Anterior cingulate cortex (tissue), 58 donors: ENCODE measurements at regions not wholly inside any gene's neighbourhood (a gene's known extent, or its start where the extent isn't known, plus 50 kb on each side); places are given as distances from the start of the nearest gene placed in this dataset.

Source experiments
- DNase-seq, 58 donors: peaks; one replicate each; lab custom pipeline; 2025; lab: John Stamatoyannopoulos, UW

DNA sequence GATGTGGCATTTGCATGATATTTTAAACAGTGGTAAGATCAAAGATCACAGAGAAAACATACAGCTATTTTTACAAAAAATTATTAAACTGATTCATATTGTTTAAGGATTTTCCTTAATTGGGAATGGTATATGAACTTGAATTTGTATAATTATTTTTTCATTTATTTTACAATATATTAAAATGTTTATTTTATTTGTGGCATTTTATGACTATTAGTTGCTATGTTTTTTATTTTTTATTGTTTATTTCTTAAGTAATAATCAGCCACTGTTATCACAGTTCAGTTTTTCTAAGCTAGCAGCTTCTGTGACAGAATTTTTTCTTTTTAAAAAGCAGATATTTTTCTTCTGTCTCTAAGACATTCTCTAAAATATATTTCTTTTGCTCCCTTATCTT, 387.0 kb upstream of the KHDRBS2 start:
- no peak for DNase-seq

DNA sequence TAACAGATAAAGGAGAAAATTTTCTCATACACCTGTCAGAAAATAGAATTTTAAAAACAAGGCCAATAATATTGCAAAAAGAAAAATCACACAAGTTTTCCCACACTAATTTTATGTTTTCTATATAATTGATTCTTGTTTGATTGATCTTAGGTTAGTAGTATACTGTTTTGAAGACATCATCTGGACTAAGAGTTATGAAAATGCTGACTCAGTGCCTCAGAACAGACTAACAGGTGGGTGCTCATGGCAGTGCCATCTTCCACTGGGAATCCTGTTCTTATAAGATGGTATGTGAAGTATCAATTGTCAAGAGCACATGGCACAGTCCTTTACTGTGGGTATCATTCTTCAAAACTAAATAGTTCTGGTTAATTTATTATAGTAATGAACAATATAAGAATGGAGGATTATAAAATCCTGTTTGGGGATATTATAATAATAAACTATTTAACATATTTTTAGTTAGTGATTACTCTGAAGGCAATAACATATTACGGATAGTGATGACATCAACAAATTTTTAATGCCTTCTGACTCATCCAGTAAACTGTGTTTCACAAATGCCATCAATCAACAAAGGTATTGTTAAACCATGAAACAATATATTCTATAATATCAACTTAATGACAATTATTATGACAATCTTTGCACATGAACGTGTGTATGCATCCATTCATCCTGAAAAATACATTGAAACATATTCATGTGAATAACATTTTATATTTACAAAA, 384.6 kb upstream of the KHDRBS2 start:
- no peak for DNase-seq

DNA sequence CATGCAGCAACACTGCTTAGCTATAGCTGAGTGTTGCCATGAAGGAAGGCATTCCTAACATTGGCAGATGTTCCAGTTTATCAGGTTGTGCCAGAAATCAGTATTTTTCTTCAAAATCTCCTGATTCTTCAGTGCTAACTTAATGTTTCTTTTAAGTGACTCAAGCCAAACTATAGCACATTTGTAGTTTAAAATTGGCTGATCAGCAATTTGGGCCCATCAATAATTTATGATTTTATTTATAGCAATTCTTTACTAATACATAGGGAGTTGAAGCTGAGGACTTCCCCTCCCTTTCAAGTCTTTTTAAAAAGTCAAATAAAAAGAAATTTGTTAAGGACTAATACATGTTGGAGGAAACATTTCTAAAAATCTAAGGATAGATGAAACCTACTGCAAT, 383.8 kb upstream of the KHDRBS2 start:
- DNase-seq, result no peak

DNA sequence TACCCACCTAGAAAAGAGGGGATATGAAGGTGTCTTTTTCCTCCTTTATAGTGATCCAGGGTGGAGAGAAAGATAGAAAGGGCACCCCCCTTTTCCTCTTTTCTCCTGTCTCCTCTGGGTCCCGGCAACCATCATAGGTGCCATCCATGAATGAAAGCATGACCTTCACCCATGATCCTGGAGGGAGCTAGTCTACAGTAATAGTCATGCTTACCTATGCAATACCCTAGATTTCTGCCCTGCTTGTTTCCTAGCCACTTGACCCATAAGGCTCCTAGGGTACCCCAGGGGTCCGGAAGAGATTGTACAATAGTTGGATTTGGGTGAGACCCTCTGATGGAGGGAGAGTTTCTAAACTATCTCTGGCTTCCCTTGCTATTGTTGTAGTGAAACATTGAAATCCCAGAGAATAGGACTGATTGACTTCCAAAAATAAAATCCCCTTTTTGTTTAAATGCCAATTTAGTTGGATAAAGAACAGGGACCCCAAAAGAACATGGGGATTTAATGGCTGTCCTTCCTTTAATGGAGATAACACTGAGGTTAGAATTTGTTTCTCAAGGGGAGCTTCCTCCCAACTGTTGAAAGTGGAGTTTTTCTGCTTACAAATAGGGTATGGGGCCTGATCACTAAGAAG, 366.8 kb upstream of the KHDRBS2 start:
- DNase-seq, result no peak

DNA sequence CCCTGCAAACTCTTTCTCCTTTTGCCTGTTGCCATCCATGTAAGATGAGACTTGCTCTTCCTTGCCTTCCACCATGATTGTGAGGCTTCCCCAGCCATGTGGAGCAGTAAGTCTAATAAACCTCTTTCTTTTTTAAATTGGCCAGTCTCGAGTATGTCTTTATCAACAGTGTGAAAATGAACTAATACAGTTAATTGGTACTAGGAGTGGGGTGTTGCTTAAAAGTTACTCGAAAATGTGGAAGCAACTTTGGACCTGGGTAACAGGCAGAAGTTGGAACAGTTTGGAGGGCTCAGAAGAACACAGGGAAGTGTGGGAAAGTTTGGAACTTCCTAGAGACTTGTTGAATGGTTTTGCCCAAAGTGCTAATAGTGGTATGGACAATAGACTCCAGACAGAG, 359.2 kb upstream of the KHDRBS2 start:
- no peak for DNase-seq

DNA sequence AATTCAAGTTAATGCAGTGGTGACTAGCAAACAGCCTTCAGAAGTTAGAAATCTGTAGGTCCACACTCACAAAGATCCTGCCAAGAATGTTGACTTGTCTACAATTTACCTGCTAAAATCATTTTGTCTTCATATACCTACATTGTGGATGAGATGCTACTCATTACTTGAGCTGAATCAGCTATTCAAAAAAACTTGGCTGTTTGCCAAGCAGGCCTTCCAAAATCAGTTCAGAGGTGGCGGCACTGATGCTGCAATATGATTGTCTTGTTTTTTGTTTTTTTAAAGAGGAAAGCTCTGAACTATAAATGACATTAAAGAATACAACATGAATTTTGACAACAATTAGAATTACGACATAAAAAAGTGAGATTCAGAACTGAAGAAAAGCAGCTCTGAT, 354.7 kb upstream of the KHDRBS2 start:
- DNase-seq, result no peak

DNA sequence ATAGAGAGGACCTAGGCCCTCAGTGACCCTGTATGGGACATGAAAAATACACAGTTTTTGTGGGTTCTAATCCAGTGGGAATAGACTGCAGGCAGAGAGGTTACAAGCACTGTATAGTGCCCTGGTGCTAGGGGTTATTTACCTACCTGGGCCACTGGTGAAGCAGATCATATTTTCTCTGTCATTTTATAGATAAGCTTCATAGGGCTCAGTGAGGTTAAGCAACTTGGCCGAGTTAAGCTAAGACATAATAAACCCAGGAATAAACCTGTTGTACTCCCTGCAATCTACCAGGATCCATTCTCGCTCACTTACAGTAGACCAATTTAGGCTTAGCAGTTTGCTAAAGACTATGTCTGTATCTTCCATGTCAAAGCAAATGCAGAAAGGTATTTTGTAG, 340.6 kb upstream of the KHDRBS2 start:
- DNase-seq, result no peak

DNA sequence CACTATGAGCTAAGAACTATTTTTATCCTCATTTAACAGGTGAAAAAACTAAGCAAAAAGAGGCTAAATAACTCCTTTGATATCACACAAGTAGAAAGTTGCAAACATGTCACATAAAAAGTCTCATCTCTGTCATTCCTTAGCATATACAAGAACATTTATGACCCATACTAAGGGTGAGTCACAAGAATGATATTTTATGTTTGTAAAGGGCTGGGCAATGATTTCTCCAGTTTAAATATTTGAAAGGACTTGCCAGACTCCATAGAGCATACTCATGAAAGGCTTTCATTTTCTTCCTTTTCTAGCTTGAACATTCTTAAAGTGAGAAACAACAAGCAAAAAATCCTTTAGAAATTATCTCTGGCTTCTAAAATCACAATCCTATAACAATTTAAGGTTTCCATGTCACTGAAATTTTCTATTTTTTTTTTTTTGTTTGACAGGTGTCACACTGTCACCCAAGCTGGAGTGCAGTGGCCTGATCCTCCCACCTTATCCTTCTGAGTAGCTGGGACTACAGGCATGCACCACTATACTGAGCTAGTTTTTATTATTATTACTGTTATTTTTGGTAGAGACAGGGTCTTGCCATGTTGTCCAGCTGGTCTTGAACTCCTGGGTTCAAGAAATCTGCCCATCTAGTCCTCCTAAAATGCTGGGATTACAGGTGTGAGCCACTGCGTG, 338.0 kb upstream of the KHDRBS2 start:
- DNase-seq, result no peak

DNA sequence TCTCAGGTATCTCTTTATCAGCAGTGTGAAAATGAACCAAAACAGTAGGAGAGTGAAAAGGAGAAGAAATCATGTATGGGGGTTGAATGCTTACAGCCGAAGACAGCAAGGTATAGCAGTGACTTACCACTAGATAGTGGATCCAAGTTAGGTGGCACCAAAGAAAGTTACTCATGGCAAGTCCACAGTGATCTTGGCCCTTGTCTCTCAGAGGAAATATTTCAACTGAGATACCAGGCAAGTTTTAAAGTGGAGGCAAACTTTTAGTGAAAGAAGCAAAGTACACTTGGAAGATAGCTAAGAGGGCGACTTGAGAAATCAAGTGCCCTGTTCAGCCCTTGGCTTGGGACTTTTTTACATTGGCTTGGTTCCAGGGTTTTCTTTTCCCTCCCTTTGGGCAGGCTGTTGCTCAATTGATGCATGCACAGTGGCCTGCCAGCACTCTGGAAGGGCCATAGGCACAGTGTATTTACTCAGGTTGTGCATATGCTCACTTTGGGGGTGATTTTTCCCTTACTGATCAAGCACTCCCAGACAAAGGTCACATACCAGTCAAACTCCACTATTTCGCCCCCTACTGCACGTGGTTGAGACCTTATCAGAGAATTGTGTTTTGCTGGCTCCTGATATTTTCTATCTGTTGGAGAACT, 329.5 kb upstream of the KHDRBS2 start:
- DNase-seq, result no peak

DNA sequence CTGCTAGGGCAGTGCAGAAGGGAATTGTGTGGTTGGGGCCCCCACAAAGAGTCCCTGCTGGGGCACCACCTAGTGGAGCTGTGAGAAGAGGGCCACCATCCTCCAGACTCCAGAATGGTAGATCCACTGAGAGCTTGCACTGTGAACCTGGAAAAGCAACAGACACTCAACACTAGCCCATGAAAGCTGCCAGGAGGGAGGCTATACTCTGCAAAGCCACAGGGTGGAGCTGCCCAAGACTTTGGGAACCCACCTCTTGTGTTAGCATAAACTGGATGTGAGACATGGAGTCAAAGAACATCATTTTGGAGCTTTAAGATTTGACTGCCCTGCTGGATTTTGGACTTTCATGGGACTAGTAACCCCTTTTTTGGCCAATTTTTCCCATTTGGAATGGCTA, 328.4 kb upstream of the KHDRBS2 start:
- no peak for DNase-seq

DNA sequence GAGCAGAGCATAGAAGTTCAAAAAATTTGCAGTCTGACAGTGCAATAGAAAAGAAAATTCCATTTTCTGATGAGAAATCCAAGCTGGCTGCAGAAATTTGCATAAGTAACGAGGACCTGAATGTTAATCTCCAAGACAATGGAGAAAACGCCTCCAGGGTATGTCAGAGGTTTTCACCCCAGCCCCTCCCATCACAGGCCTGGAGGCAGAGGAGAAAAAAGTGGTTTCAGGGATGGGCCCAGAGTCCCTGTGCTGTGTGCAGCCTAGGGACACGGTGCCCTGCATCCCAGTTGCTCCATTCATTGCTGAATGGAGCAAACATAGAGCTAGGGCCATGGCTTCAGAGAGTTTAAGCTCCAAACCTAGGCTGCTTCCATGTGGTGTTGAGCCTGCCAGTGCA, 327.9 kb upstream of the KHDRBS2 start:
- DNase-seq, result no peak

DNA sequence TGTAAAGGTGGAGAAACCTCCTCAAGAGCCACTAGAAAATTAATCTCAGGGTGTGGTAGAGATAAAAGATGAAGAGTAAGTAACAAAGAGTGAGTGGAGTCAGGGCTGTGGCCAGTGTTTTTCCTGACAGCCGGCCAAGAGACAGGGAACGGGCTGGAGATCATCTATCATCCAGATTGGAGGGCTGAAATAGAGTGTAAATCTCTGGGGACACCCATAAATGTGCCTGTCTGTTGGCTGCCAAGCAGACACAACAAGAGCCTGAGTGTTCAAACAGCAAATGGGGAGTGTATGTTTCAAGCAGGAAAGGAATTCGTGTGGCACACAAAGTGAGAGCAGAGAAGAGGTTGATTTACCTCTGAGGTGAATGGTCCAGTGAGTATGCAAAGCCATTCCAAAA, 326.4 kb upstream of the KHDRBS2 start:
- DNase-seq, result no peak

DNA sequence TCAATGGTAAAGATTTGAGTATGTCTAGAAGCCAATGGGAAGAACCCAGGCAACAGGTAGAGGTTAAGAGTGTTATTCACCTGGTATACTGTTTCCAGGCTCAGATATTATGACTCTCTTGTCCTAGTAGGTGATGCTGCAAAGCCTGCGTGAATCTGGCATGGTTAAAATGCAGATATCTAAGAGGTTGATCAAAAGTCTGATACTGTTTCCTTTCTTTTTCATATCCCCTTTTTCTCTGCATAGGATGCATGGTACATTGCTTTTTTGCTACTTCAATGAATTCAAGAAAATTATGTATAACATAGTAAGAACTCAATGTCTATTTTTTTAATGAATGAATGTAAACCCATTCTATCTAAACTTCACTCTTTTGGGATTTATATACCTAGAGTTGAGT, 284.3 kb upstream of the KHDRBS2 start:
- DNase-seq, result no peak

DNA sequence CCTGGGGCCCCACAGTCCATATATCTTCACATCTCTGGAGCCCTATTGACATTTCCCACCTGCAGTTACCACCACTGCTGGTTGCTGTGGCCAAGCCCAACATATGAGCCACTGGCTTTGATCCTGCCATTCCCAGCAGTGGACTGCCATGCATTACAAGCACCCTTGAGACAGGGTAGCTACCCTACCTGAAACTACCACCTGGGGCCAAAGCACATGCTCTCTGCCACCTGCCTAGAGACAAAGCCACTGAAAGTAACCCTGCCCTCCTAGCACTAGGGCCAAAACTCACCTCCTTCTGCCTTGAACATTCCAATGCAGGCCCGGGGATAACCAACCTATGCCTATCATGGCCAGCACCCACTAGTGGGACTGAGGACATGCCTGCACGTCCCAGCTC, 255.5 kb upstream of the KHDRBS2 start:
- no peak for DNase-seq

DNA sequence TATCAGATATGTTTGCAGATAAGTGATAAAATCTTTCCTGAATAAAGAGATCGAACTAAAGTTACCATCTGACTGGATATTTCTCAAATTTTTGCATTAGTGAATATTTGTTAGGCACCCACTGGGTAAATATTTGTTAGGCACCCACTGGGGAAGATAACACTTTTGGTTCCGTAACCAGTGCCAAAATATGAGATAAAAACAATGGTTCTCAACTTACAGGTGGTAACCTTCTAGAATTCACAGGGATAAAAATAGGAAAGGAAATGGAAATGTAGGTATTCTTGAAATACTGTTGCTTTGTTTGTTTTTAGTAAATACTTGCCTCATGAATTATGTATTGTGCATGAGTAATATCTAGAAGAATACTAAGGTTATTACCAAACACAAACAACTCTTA, 245.0 kb upstream of the KHDRBS2 start:
- DNase-seq, result no peak

DNA sequence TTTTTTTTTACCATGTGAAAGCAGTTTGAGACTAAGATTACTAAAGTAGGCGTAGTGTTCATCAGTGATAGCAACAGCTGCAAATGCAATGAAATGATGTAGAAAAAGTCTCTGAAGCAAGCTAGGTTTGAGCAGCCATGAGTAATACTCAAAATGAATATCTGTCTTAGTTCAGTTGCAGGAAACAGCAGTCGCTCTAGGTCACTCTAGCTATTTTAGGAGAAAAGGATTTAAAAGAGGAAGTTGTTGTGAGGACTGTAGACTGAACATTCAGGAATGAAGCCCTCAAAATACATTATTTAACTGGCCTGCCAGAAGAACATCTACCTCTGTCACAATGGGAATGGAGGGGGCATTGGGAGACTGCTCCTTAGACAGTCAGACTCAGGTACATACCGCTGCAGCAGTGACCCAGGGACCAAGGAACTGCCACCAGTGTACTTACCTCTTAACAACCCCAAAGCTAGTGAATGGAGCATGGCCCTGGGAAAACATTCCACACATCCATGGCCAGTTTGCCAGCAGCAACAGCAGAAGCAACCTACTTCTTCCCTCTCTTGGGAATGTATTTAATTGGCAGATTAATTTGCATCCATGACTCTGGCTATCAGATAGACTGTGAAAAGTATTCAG, 243.0 kb upstream of the KHDRBS2 start:
- no peak for DNase-seq

DNA sequence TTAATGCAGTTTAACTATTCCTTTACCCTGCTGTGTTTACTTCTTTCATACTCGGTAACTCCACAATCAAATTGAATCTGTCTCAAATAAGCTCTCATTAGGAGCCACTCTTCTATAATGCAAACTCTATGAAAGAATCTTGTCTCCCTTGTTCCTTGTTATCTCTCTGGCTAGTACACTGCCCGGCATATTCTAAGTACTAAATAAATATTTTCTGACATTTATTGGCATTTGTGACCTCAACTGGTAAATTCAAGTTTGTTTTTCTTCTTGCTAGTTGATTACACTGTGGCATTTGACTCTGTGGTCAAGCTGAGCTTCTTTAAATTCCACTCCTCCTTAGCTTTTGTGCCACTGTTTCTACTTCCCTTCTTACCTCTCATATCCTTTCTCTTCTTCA, 237.6 kb upstream of the KHDRBS2 start:
- no peak for DNase-seq

DNA sequence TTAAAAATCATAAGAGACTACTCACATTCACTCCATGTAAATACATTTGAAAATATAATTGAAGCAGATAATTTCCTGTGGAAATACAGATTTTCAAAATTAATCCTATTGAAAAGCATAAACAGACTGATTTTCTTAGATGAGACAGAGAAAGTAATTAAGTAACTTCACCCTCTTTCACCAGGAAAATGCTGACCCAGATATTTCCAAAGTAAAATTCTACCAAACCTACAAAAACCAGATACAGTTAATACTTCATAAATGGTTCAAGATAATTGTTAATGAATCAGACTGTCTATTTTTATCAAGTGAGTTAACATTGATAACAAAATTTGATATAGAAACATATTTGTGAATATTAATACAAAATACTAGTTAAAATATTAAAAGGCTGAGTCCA, 233.5 kb upstream of the KHDRBS2 start:
- DNase-seq, result no peak

DNA sequence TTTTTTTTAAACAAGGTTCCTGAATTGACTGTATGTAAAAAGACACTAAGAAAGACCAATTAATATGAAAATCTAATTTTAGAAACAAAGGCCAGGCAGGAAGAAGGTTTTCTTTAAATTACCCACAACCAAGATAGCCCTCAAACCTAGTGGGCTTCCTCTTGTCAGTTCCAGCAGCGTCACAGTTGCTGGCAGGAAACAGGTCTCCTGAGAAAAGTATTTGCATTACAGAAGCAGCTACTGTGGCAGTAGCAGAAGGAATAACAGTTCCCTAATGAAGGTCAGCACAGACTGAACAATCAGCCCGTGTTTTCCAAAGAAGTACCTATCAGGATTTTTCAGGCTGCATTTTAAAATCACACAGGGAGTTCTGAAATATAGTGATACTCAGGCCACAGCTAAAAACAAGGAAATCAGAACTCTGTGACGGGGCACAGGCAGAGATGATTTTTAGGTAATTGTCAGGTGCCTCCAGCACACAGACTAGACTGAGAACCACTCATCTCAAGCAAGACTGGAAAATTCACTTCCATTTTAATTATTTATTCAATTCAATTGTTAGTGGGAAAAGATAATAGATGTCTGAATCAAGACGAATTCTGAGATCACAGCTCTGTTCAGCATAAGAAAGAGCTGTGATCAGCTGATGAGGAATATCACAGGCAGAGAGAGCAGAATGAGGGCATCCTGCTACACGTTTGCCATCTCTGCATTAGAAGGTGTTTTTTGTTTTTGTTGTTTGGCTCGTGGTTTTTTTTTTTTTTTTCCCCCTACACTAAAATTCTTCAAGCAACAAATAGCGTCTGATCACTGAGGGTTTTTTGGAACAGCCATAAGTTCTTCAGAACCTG, 230.5 kb upstream of the KHDRBS2 start:
- no peak for DNase-seq

DNA sequence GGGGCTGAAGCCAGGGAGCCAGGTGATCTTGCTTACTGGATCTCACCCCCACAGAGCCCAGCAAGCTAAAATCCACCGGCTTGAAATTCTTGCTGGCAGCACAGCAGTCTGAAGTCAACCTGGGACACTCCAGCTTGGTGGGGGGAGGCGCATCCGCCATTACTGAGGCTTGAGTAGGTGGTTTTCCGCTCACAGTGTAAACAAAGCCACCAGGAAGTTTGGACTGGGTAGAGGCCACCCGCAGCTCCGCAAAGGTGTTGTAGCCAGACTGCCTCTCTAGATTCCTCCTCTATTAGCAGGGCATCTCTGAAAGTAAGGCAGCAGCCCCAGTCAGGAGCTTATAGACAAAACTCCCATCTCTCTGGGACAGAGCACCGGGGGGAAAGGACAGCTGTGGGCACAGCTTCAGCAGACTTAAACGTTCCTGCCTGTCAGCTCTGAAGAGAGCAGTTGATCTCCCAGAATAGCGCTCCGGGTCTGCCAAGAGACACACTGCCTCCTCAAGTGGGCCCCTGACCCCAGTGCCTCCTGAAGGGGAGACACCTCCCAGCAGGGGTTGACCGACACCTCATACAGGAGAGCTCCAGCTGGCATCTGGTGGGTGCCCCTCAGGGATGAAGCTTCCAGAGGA, 206.3 kb upstream of the KHDRBS2 start:
- DNase-seq, result no peak
